Tibial artery (tissue), 4 donors: ENCODE measurements at regions not wholly inside any gene's neighbourhood (a gene's known extent, or its start where the extent isn't known, plus 50 kb on each side); places are given as distances from the start of the nearest gene placed in this dataset.

ENCODE experiments used
- DNase-seq, 2 donors: peaks; one replicate each; pipeline ENCODE4 v3.0.0-alpha.2; 2019
- H3K27ac ChIP-seq, 2 donors: fragments of 200-600 bp; sonication (generic) in 1 of 2; 1 replicate in 1 of 2; 2 replicates in 1 of 2; pipeline ENCODE4 v1.5.1; 2018 to 2019; ENCODE audit warnings: mild to moderate bottlenecking in 1 of 2
- H3K27me3 ChIP-seq, 2 donors: fragments of 200-600 bp; sonication (generic) in 1 of 2; one replicate each; pipeline versions ENCODE4 v1.5.1 to v1.6.0; 2016 to 2019
- H3K36me3 ChIP-seq, 3 donors: fragments of 200-600 bp; sonication (generic) in 2 of 3; one replicate each; pipeline ENCODE4 v1.5.1; 2016 to 2019; ENCODE audit warnings: mild to moderate bottlenecking in 2 of 3
- H3K4me1 ChIP-seq, 4 donors: fragments of 200-600 bp; sonication (generic) in 2 of 4; 1 replicate in 3 of 4; 2 replicates in 1 of 4; pipeline ENCODE4 v1.5.1; 2016 to 2019
- H3K4me3 ChIP-seq, 2 donors: fragments of 200-600 bp; sonication (generic) in 1 of 2; 1 replicate in 1 of 2; 2 replicates in 1 of 2; pipeline ENCODE4 v1.5.1; 2018 to 2019; ENCODE audit warnings: mild to moderate bottlenecking in 2 of 2
- H3K9me3 ChIP-seq, 3 donors: fragments of 200-600 bp; sonication (generic) in 1 of 3; one replicate each; pipeline ENCODE4 v1.5.1; 2016 to 2019
- intact Hi-C: fragments of 100-400 bp; cut with DNase I; formaldehyde crosslinking; loops from one replicate; pipeline ENCODE4 v1.15.0; 2023; ENCODE audit warnings: low total_unique reads
- TF ChIP-seq, protein P1 (sequence below), 2 experiments: fragments of 200-600 bp in 1 of 2; fragments of 450-650 bp in 1 of 2; IDR thresholded peaks; one replicate each; pipeline ENCODE4 v1.5.1; 2017 to 2019; ENCODE audit warnings: antibody characterized with exemption in 2 of 2, mild to moderate bottlenecking in 1 of 2, moderate library complexity in 1 of 2

- TF ChIP-seq, protein P1, sequence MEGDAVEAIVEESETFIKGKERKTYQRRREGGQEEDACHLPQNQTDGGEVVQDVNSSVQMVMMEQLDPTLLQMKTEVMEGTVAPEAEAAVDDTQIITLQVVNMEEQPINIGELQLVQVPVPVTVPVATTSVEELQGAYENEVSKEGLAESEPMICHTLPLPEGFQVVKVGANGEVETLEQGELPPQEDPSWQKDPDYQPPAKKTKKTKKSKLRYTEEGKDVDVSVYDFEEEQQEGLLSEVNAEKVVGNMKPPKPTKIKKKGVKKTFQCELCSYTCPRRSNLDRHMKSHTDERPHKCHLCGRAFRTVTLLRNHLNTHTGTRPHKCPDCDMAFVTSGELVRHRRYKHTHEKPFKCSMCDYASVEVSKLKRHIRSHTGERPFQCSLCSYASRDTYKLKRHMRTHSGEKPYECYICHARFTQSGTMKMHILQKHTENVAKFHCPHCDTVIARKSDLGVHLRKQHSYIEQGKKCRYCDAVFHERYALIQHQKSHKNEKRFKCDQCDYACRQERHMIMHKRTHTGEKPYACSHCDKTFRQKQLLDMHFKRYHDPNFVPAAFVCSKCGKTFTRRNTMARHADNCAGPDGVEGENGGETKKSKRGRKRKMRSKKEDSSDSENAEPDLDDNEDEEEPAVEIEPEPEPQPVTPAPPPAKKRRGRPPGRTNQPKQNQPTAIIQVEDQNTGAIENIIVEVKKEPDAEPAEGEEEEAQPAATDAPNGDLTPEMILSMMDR (IDR thresholded peaks at IDR 0.05) = no peak
- Histone ChIP-seq H3K36me3 (no peaks in the 10 kb centered on the region), H3K27me3 (no peaks in the 10 kb centered on the region), H3K27ac (no peak overlapping the region), H3K4me1 (no peaks in the 10 kb centered on the region), H3K9me3 (no peaks in the 10 kb centered on the region), H3K4me3 (no peak overlapping the region)
- intact Hi-C loops = no loop called here
- DNase-seq = no peak
Measured at GRCh38 chr16:52697971-52698370, 151.0 kb upstream of the TOX3 start.

GRCh38 chr16:52696126-52696525, 149.2 kb upstream of the TOX3 start:
- no peaks in the 10 kb centered on the region for H3K27me3 ChIP-seq
- intact Hi-C loops = no loop called here
- H3K9me3 ChIP-seq = peaks cover 0 to 8% (median 1%) of the 10 kb centered on the region in 3 donors
- no peak for DNase-seq
- H3K4me1 ChIP-seq = no peaks in the 10 kb centered on the region
- no peak overlapping the region for H3K27ac ChIP-seq
- TF ChIP-seq, protein P1 (IDR thresholded peaks at IDR 0.05) = no peak
- H3K4me3 ChIP-seq = no peak overlapping the region
- H3K36me3 ChIP-seq = no peaks in the 10 kb centered on the region

DNA sequence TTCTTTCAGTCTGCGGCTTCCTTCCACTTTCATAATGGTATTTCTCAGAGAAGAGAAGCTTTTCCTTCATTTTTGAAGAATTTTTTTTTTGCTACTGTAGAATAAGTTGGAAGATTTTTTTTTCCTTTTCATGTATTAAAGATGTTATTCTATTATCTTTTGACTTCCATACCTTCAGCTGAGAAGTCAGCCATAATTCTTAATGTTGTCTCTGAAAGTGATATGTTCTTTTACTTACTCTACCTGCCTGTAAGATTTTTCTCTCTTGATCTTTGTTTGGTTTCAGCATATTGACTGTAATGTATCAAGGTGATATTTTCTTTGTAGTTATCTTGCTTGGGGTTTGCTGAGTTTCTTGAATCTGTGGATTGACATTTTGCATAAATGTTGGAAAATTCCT, 143.5 kb upstream of the TOX3 start:
- Histone ChIP-seq H3K27ac (no peak overlapping the region), H3K9me3 (peaks cover 0 to 11% (median 5%) of the 10 kb centered on the region in 3 donors), H3K36me3 (no peaks in the 10 kb centered on the region), H3K27me3 (no peaks in the 10 kb centered on the region), H3K4me3 (no peak overlapping the region), H3K4me1 (no peaks in the 10 kb centered on the region)
- no peak for DNase-seq
- TF ChIP-seq, protein P1 (IDR thresholded peaks at IDR 0.05) = no peak
- intact Hi-C loops = no loop called here

- TF ChIP-seq, protein P1 (IDR thresholded peaks at IDR 0.05) = no peak
- intact Hi-C loops = no loop called here
Measured at GRCh38 chr16:52680993-52681392, 134.1 kb upstream of the TOX3 start.

DNA sequence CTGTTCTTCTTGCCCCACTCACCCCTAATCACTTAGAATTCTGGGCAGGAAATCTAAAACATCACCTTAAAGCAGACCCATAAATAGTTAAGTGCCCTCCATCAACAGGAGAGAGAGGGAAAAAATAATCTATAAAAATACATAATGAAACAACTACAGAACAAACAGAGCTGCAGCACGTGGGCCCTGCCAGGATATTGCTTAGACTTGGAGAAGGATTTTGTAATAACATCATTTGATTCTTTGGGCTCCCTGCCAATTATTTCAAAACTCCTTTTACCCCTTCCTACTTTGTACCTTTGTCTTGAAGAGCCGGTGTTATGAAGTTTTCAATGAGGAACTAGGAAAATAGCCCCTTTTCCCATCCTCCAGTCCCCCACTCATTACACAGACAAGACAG, 130.6 kb upstream of the TOX3 start:
- no peaks in the 10 kb centered on the region for H3K27me3 ChIP-seq
- H3K36me3 ChIP-seq = no peaks in the 10 kb centered on the region
- no peak overlapping the region for H3K4me3 ChIP-seq
- no peaks in the 10 kb centered on the region for H3K9me3 ChIP-seq
- H3K27ac ChIP-seq = no peak overlapping the region
- DNase-seq = no peak
- intact Hi-C loops = no loop called here
- H3K4me1 ChIP-seq = no peaks in the 10 kb centered on the region
- TF ChIP-seq, protein P1 (IDR thresholded peaks at IDR 0.05) = no peak

More at GRCh38 chr16:52680993-52681392, 134.1 kb upstream of the TOX3 start:
- Histone ChIP-seq H3K36me3 (no peaks in the 10 kb centered on the region), H3K27me3 (no peaks in the 10 kb centered on the region), H3K4me3 (no peak overlapping the region), H3K27ac (no peak overlapping the region), H3K9me3 (no peaks in the 10 kb centered on the region), H3K4me1 (no peaks in the 10 kb centered on the region)
- DNase-seq = no peak

DNA sequence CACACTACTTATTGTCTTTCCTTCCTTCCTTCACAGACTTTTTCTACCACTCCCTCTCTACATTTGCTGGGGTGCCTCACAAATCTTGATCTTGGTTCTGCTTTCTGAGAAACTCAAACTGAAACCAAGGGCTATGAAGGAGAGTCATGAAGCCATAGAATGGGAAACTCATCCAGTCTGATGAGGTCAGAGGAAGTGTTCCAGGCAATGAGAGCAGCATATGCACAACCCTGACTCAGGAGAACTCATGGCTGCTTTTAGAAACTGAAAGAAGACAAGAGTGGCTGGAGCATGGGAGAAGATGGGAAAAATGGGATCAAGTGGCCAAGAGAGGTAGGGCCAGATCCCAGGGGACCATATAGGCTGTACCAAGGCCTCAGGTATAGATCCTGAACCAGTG, 130.0 kb upstream of the TOX3 start:
- Histone ChIP-seq H3K27ac (no peak overlapping the region), H3K4me3 (no peak overlapping the region), H3K27me3 (no peaks in the 10 kb centered on the region), H3K9me3 (no peaks in the 10 kb centered on the region), H3K4me1 (no peaks in the 10 kb centered on the region), H3K36me3 (no peaks in the 10 kb centered on the region)
- no peak for DNase-seq
- TF ChIP-seq, protein P1 (IDR thresholded peaks at IDR 0.05) = no peak
- intact Hi-C loops = no loop called here
